HEK293T (cell line): ENCODE measurements at regions not wholly inside any gene's neighbourhood (a gene's known extent, or its start where the extent isn't known, plus 50 kb on each side); places are given as distances from the start of the nearest gene placed in this dataset.

Experiments used
- FOXK2 ChIP-seq: fragments of 450-650 bp; IDR thresholded peaks from 2 replicates; pipeline ENCODE4 v1.6.1; 2016; ENCODE audit warnings: mild to moderate bottlenecking
- FOXM1 ChIP-seq: fragments of 450-650 bp; IDR thresholded peaks from 2 replicates; pipeline ENCODE4 v1.6.1; 2017; ENCODE audit warnings: mild to moderate bottlenecking, borderline replicate concordance
- SUZ12 ChIP-seq: fragments of 450-650 bp; IDR thresholded peaks from 2 replicates; pipeline ENCODE4 v1.6.1; 2016; ENCODE audit warnings: mild to moderate bottlenecking
- TARDBP ChIP-seq: fragments of 450-650 bp; IDR thresholded peaks from 2 replicates; pipeline ENCODE4 v1.6.1; 2016
- ZNF384 ChIP-seq: fragments of 450-650 bp; IDR thresholded peaks from 2 replicates; pipeline ENCODE4 v1.6.1; 2016

DNA sequence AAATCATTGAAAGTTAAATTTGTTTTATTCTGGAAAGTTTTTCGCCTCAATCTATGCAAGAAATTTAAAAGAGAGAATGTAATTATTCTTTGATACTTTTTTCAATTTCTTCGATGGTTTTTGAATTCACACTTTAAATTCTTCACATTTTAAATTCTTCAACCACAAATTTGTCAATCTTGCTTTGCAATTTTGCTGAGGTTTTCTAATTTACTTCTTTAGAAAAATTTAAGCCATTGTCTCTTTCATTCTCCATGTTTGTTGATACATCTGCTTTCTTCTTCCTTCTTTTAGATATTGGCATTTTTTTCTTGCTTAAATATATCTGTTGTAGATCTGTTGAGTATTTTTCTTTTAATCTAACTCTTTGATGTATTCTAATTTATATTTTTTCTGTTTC, 301.9 kb upstream of the DSEL start:
- no peak for TF ChIP-seq FOXK2
- TF ChIP-seq FOXM1: no peak
- no peak for TF ChIP-seq TARDBP
- TF ChIP-seq SUZ12: no peak
- TF ChIP-seq ZNF384: no peak
